ENCODE measurements at regions not wholly inside any gene's neighbourhood (a gene's known extent, or its start where the extent isn't known, plus 50 kb on each side); places are given as distances from the start of the nearest gene placed in this dataset.

DNA sequence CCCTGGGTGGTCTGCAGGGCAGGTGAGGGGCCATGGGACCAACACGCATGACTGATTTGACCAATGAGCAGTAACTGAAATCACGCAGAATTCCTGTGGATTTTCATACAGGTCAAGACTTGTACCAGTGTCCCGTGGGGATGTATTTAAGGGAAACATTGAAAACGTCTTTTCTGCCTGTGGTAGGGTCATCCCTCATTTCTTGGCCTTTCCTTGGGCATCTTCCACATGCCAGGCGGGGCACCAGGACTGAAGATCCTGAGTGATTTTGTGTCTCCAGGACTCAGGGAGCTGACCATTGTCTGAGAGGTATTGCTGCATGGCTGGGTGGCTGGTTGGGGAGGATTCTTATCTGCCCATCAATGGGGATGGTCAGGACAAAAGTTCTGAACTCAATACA, 289.0 kb downstream of the GLRX3 start:
- no peak for FAIRE-seq
- Histone ChIP-seq H3K9ac (ENCODE audit: low read length in 3 of 3) (no peak overlapping the region), H3K36me3 (ENCODE audit: control insufficient read depth in 2 of 3, insufficient read depth in 3 of 3, low read length in 3 of 3) (no peaks in the 10 kb centered on the region), H3K9me3 (ENCODE audit: control insufficient read depth in 2 of 3, insufficient read depth in 1 of 3, low read length in 3 of 3) (peaks cover 0 to 19% (median 0%) of the 10 kb centered on the region in 3 donors), H3K27me3 (ENCODE audit: control insufficient read depth, insufficient read depth, low read length) (no peaks in the 10 kb centered on the region), H3K27ac (ENCODE audit: low read depth in 2 of 2, low read length in 2 of 2) (no peak overlapping the region), H3K4me1 (ENCODE audit: control insufficient read depth in 2 of 3, insufficient read depth in 2 of 3, low read depth in 1 of 3, low read length in 3 of 3) (no peaks in the 10 kb centered on the region), H3K4me3 (ENCODE audit: low read length in 3 of 3) (no peak overlapping the region)
- no peak for DNase-seq
- TF ChIP-seq, protein P1, sequence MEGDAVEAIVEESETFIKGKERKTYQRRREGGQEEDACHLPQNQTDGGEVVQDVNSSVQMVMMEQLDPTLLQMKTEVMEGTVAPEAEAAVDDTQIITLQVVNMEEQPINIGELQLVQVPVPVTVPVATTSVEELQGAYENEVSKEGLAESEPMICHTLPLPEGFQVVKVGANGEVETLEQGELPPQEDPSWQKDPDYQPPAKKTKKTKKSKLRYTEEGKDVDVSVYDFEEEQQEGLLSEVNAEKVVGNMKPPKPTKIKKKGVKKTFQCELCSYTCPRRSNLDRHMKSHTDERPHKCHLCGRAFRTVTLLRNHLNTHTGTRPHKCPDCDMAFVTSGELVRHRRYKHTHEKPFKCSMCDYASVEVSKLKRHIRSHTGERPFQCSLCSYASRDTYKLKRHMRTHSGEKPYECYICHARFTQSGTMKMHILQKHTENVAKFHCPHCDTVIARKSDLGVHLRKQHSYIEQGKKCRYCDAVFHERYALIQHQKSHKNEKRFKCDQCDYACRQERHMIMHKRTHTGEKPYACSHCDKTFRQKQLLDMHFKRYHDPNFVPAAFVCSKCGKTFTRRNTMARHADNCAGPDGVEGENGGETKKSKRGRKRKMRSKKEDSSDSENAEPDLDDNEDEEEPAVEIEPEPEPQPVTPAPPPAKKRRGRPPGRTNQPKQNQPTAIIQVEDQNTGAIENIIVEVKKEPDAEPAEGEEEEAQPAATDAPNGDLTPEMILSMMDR (IDR thresholded peaks at IDR 0.05; ENCODE audit: borderline replicate concordance, extremely low read depth, insufficient read depth): no peak
- intact Hi-C loops (cut with DNase I): no loop called here

DNA sequence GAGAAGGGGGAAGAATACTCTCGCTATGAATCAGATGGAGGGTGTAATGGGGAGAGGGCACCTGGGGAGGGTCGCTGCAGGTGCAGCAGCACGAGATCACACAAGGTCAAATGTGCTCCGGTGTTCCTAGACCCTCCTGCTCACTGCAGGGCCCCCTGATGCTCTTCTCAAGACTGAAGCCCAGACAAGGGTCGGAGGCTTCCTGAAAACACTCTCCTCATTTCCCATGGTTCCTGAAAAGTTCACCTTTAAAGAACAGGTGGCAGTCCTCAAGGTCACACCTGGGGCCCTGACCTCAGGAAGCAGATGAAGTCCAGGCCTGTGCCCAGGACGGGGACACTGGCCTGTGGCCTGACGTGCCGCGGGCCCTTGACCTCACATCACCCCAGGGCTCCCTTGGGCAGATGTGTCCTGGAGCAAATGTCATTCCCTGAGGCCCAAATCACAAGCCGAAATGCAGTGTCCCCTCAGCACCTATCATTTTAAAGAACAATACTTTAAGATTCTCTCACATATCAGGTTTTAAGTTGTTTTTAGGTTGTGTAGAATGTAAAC, 289.8 kb downstream of the GLRX3 start:
- H3K27me3 ChIP-seq (ENCODE audit: control insufficient read depth, insufficient read depth, low read length): no peaks in the 10 kb centered on the region
- no peak for FAIRE-seq
- H3K4me1 ChIP-seq (ENCODE audit: control insufficient read depth in 2 of 3, insufficient read depth in 2 of 3, low read depth in 1 of 3, low read length in 3 of 3): no peaks in the 10 kb centered on the region
- DNase-seq: no peak
- no peak overlapping the region for H3K9ac ChIP-seq (ENCODE audit: low read length in 3 of 3)
- no peaks in the 10 kb centered on the region for H3K36me3 ChIP-seq (ENCODE audit: control insufficient read depth in 2 of 3, insufficient read depth in 3 of 3, low read length in 3 of 3)
- no peak overlapping the region for H3K27ac ChIP-seq (ENCODE audit: low read depth in 2 of 2, low read length in 2 of 2)
- TF ChIP-seq, protein P1 (IDR thresholded peaks at IDR 0.05; ENCODE audit: borderline replicate concordance, extremely low read depth, insufficient read depth): no peak
- H3K4me3 ChIP-seq (ENCODE audit: low read length in 3 of 3): no peak overlapping the region
- intact Hi-C loops (cut with DNase I): no loop called here
- peaks cover 0 to 19% (median 0%) of the 10 kb centered on the region in 3 donors for H3K9me3 ChIP-seq (ENCODE audit: control insufficient read depth in 2 of 3, insufficient read depth in 1 of 3, low read length in 3 of 3)

DNA sequence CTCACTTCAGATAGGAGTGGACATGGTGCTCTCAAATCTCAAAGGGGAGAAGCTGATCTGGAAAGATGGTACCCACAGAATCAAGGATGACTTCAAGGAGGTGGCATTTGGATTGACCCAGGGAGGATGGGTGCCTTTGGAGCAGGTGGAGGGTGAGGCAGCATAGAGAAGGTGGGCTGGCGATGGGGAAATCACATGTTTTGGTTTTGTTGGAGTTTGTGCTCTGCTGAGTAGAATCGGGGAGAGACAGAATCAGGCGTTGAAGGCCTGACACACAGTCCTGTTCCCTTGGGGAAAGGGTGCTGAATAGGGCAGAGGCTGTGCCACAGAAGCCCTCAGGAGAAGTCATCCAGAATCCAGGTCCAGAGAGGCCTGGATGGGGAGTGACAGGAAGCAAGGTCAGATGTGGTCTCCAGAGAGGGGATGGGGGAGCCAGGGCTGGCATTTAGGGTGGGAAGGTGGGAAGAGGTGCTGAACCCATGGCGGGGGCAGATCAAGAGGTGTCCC, 291.1 kb downstream of the GLRX3 start:
- TF ChIP-seq, protein P1 (IDR thresholded peaks at IDR 0.05; ENCODE audit: borderline replicate concordance, extremely low read depth, insufficient read depth): no peak
- no peak for FAIRE-seq
- H3K4me1 ChIP-seq (ENCODE audit: control insufficient read depth in 2 of 3, insufficient read depth in 2 of 3, low read depth in 1 of 3, low read length in 3 of 3): no peaks in the 10 kb centered on the region
- DNase-seq: no peak
- no peak overlapping the region for H3K9ac ChIP-seq (ENCODE audit: low read length in 3 of 3)
- no peaks in the 10 kb centered on the region for H3K27me3 ChIP-seq (ENCODE audit: control insufficient read depth, insufficient read depth, low read length)
- intact Hi-C loops (cut with DNase I): no loop called here
- no peaks in the 10 kb centered on the region for H3K36me3 ChIP-seq (ENCODE audit: control insufficient read depth in 2 of 3, insufficient read depth in 3 of 3, low read length in 3 of 3)
- no peak overlapping the region for H3K27ac ChIP-seq (ENCODE audit: low read depth in 2 of 2, low read length in 2 of 2)
- no peak overlapping the region for H3K4me3 ChIP-seq (ENCODE audit: low read length in 3 of 3)
- peaks cover 0 to 19% (median 0%) of the 10 kb centered on the region in 3 donors for H3K9me3 ChIP-seq (ENCODE audit: control insufficient read depth in 2 of 3, insufficient read depth in 1 of 3, low read length in 3 of 3)

DNA sequence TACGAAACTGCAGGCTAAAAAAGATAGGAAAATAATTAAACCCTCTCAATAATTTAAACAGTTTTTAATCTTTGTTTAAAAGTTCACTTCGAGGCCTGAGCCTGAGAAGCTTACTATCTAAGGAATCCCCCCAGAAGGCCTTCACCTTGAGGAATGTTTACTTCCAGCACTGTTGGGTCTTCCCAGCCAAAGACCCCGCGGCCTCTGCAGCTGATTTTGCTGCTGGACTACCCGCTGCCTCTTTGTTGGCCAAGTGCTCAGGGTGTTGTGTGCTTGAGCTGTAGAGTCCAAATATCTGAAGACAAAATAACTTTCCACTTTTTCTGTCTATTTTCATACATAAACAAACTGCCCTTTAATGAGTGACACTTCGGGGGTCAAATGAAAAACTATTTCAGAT, 292.7 kb downstream of the GLRX3 start:
- TF ChIP-seq, protein P1 (IDR thresholded peaks at IDR 0.05; ENCODE audit: borderline replicate concordance, extremely low read depth, insufficient read depth): no peak
- FAIRE-seq (no peak), DNase-seq (no peak)
- no peaks in the 10 kb centered on the region for H3K27me3 ChIP-seq (ENCODE audit: control insufficient read depth, insufficient read depth, low read length)
- H3K27ac ChIP-seq (ENCODE audit: low read depth in 2 of 2, low read length in 2 of 2): no peak overlapping the region
- H3K9ac ChIP-seq (ENCODE audit: low read length in 3 of 3): no peak overlapping the region
- H3K9me3 ChIP-seq (ENCODE audit: control insufficient read depth in 2 of 3, insufficient read depth in 1 of 3, low read length in 3 of 3): peaks cover 0 to 19% (median 0%) of the 10 kb centered on the region in 3 donors
- intact Hi-C loops (cut with DNase I): no loop called here
- H3K36me3 ChIP-seq (ENCODE audit: control insufficient read depth in 2 of 3, insufficient read depth in 3 of 3, low read length in 3 of 3): no peaks in the 10 kb centered on the region
- H3K4me3 ChIP-seq (ENCODE audit: low read length in 3 of 3): no peak overlapping the region
- H3K4me1 ChIP-seq (ENCODE audit: control insufficient read depth in 2 of 3, insufficient read depth in 2 of 3, low read depth in 1 of 3, low read length in 3 of 3): no peaks in the 10 kb centered on the region
